Esophagus squamous epithelium (tissue), 5 donors: ENCODE measurements at regions not wholly inside any gene's neighbourhood (a gene's known extent, or its start where the extent isn't known, plus 50 kb on each side); places are given as distances from the start of the nearest gene placed in this dataset.

Experiments
- DNase-seq: peaks from one replicate; lab custom pipeline; 2025; lab: John Stamatoyannopoulos, UW
- H3K27ac ChIP-seq, 4 donors: fragments of 200-600 bp; sonication (generic); one replicate each; pipeline ENCODE4 v1.5.1; 2016 to 2019; ENCODE audit warnings: mild to moderate bottlenecking in 1 of 4
- H3K27me3 ChIP-seq, 4 donors: fragments of 200-600 bp; sonication (generic); 1 replicate in 3 of 4; 2 replicates in 1 of 4; pipeline versions ENCODE4 v1.5.1 to v1.6.0; 2017 to 2021; ENCODE audit warnings: antibody characterized with exemption in 1 of 4
- H3K36me3 ChIP-seq, 3 donors: fragments of 200-600 bp; sonication (generic); one replicate each; pipeline ENCODE4 v1.5.1; 2016 to 2019
- H3K4me1 ChIP-seq, 3 donors: fragments of 200-600 bp; sonication (generic); one replicate each; pipeline ENCODE4 v1.5.1; 2017 to 2019
- H3K4me3 ChIP-seq, 4 donors: fragments of 200-600 bp; sonication (generic); 1 replicate in 3 of 4; 2 replicates in 1 of 4; pipeline ENCODE4 v1.5.1; 2016 to 2019; ENCODE audit warnings: mild to moderate bottlenecking in 2 of 4, moderate library complexity in 1 of 4
- H3K9me3 ChIP-seq, 3 donors: fragments of 200-600 bp; sonication (generic); one replicate each; pipeline ENCODE4 v1.5.1; 2016 to 2019
- POLR2A ChIP-seq, 4 donors: fragments of 450-650 bp; IDR thresholded peaks; one replicate each; pipeline ENCODE4 v1.6.1; 2017; ENCODE audit warnings: antibody characterized with exemption in 4 of 4, mild to moderate bottlenecking in 4 of 4, moderate library complexity in 3 of 4
- WGBS, 2 donors: methylation state at CpG; one replicate each; pipeline ENCODE4 v1.1.5; 2018; 5-methylcytosine and 5-hydroxymethylcytosine counted together
- intact Hi-C: fragments of 100-400 bp; cut with DNase I; formaldehyde crosslinking; loops from one replicate; pipeline ENCODE4 v1.15.0; 2022
- TF ChIP-seq, protein P1 (sequence below), 6 experiments: fragments of 450-650 bp in 4 of 6; fragments of 200-600 bp in 2 of 6; sonication (generic) in 2 of 6; IDR thresholded peaks; one replicate each; pipeline ENCODE4 v1.5.1; 2016 to 2019; ENCODE audit warnings: antibody characterized with exemption in 6 of 6, mild to moderate bottlenecking in 4 of 6, moderate library complexity in 4 of 6
- donor health status: DM: yes; HTN: yes; CAD: no.

DNA sequence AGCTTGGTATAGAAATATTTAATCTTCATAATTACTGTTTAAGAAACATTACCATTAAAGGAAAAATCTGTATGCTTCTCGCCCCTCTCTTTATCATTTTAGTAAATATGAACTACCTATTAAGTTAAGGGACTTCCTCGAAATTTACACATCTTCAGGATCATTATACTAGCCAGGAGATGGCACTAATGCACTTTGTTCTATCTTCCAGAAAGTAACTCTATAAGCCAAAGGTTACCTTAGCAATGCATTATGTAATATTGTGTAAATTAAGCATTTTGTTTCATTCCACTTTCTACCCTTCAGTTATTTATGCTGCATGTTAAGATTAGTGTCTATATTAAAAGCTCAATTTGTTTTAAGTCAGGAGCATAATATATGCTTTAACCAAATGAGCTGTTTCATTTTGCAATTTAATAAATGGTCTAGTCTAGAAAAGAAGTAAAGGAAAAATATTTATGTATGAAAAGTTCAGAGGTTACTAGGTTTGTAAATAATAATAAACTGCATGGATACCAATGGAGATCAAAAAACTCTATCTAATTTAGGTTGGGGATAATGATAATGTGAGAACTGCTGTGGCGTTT is 128.5 kb downstream of the ANKRD7 start:
- no peaks in the 10 kb centered on the region for H3K27me3 ChIP-seq
- TF ChIP-seq, protein P1, sequence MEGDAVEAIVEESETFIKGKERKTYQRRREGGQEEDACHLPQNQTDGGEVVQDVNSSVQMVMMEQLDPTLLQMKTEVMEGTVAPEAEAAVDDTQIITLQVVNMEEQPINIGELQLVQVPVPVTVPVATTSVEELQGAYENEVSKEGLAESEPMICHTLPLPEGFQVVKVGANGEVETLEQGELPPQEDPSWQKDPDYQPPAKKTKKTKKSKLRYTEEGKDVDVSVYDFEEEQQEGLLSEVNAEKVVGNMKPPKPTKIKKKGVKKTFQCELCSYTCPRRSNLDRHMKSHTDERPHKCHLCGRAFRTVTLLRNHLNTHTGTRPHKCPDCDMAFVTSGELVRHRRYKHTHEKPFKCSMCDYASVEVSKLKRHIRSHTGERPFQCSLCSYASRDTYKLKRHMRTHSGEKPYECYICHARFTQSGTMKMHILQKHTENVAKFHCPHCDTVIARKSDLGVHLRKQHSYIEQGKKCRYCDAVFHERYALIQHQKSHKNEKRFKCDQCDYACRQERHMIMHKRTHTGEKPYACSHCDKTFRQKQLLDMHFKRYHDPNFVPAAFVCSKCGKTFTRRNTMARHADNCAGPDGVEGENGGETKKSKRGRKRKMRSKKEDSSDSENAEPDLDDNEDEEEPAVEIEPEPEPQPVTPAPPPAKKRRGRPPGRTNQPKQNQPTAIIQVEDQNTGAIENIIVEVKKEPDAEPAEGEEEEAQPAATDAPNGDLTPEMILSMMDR (IDR thresholded peaks at IDR 0.05), result no peak
- no peak for TF ChIP-seq POLR2A (IDR thresholded peaks at IDR 0.05)
- no peaks in the 10 kb centered on the region for H3K36me3 ChIP-seq
- H3K9me3 ChIP-seq, result no peaks in the 10 kb centered on the region
- no peaks in the 10 kb centered on the region for H3K4me1 ChIP-seq
- no peak overlapping the region for H3K27ac ChIP-seq
- no peak for DNase-seq
- intact Hi-C loops, result no loop called here
- H3K4me3 ChIP-seq, result no peak overlapping the region
- 51 to 53% methylated on average over 3 of the region's 3 CpGs for WGBS, 2 donors

DNA sequence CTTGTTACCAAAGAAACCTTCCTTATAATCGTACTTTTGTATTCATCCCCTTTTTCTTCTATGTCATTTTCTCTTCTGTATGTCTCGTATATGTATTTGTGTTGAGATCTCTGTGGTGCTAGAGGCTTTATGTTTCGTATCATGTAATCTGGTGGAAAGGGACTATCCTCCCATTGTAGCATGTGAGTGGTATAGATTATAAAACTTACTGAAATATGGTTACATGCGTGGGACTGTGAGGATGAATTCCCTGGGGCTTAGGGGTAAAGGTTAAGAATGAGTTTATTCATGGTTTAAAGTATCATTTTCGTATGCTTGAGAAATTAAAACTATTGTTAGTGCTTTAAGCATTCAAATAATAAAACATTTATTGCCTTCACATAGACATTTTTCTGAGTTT is 141.9 kb downstream of the ANKRD7 start:
- no peaks in the 10 kb centered on the region for H3K36me3 ChIP-seq
- DNase-seq, result no peak
- H3K4me3 ChIP-seq, result no peak overlapping the region
- 72 to 77% methylated on average over 5 of the region's 5 CpGs for WGBS, 2 donors
- intact Hi-C loops, result no loop called here
- no peak for TF ChIP-seq POLR2A (IDR thresholded peaks at IDR 0.05)
- TF ChIP-seq, protein P1 (IDR thresholded peaks at IDR 0.05), result no peak
- H3K27ac ChIP-seq, result no peak overlapping the region
- H3K4me1 ChIP-seq, result no peaks in the 10 kb centered on the region
- no peaks in the 10 kb centered on the region for H3K27me3 ChIP-seq
- H3K9me3 ChIP-seq, result no peaks in the 10 kb centered on the region

DNA sequence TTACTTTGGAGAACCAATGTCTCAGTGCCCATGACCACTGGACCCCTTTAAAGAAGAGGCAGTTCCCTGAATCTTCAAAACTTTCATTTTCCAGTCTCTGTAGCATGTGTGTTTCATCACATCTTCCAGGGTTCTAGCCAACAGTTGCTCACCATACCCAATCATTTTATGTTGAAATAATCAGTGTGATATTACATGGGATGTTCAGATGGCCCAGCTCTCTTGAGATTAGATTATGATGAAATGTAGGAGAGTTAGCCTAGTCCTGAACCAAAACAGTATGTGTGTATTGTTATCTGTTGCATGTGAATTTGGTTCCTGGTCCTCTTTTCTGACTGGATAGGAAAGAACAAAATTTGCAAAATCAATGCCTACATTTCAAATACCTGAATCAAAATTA is 144.5 kb downstream of the ANKRD7 start:
- no peak overlapping the region for H3K27ac ChIP-seq
- no peaks in the 10 kb centered on the region for H3K4me1 ChIP-seq
- no peaks in the 10 kb centered on the region for H3K36me3 ChIP-seq
- no peak overlapping the region for H3K4me3 ChIP-seq
- no peak for TF ChIP-seq POLR2A (IDR thresholded peaks at IDR 0.05)
- TF ChIP-seq, protein P1 (IDR thresholded peaks at IDR 0.05), result no peak
- intact Hi-C loops, result no loop called here
- no peaks in the 10 kb centered on the region for H3K9me3 ChIP-seq
- no peak for DNase-seq
- H3K27me3 ChIP-seq, result no peaks in the 10 kb centered on the region

DNA sequence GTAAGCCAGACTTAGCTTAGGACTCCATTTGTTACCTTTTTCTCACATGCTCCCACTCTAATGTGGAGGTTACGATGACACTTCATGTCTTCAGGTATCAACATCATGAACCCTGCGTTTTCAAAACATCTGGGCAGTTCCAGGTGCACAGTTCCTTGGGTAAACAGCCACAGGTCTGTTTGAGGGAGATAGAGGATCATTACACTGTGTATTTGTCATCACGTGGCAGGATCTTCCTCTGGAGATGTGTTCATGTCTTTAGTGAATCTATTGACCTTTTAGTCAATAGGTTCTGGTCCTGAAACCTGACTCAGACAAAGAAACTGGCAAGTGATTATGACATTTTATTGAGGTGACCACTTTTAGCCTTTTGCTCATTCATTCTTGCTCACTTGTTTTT is 145.5 kb downstream of the ANKRD7 start:
- WGBS, 2 donors, result 37 to 79% methylated on average over 3 of the region's 3 CpGs
- Histone ChIP-seq H3K27me3 (no peaks in the 10 kb centered on the region), H3K4me3 (no peak overlapping the region), H3K36me3 (no peaks in the 10 kb centered on the region), H3K9me3 (no peaks in the 10 kb centered on the region), H3K27ac (no peak overlapping the region), H3K4me1 (no peaks in the 10 kb centered on the region)
- no peak for DNase-seq
- TF ChIP-seq, protein P1 (IDR thresholded peaks at IDR 0.05), result no peak
- no peak for TF ChIP-seq POLR2A (IDR thresholded peaks at IDR 0.05)
- intact Hi-C loops, result no loop called here

DNA sequence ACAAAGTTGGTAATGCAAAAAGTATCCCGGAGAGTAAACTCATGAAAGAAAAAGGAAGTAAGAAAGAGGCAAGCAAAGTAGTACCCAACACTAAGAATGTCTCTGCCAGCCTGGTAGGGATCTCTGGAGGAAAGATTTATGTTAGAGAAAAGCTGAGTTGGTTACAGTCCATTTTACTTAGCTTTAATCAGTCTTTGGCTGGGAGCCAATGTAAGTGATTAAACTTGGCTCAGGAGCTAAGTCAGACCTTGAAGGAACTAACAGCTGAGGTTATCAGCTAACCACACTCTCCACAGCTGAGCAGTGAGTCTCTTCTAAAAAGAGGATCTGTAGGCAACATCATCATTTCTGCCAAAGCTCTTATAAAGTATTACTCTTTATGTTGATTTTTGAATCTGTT is 148.0 kb downstream of the ANKRD7 start:
- Histone ChIP-seq H3K36me3 (no peaks in the 10 kb centered on the region), H3K27ac (no peak overlapping the region), H3K4me1 (no peaks in the 10 kb centered on the region), H3K9me3 (no peaks in the 10 kb centered on the region), H3K4me3 (no peak overlapping the region), H3K27me3 (no peaks in the 10 kb centered on the region)
- WGBS, 2 donors, result 57 to 58% methylated on average over 1 of the region's 1 CpG
- DNase-seq, result no peak
- no peak for TF ChIP-seq POLR2A (IDR thresholded peaks at IDR 0.05)
- TF ChIP-seq, protein P1 (IDR thresholded peaks at IDR 0.05), result no peak
- intact Hi-C loops, result no loop called here
